WTC11 (cell line): ENCODE measurements at regions not wholly inside any gene's neighbourhood (a gene's known extent, or its start where the extent isn't known, plus 50 kb on each side); places are given as distances from the start of the nearest gene placed in this dataset.

ENCODE experiments used
- ATAC-seq: fragments of 200-7000 bp; cut with Tn5 transposase; 2 replicates; pipeline ENCODE4 v1.10.0; 2021; ENCODE audit warnings: mild to moderate bottlenecking, moderate library complexity
- CTCF ChIA-PET: fragments of 300-600 bp; sonication (Branson Sonifier 250); formaldehyde crosslinking; loops from one replicate; lab custom pipeline; 2021; ENCODE audit warnings: antibody characterized with exemption; lab: Charles Lee
- POLR2A ChIA-PET: fragments of 350-600 bp; sonication (Branson Sonifier 250); formaldehyde crosslinking; loops from one replicate; lab custom pipeline; 2021; ENCODE audit warnings: antibody characterized with exemption; lab: Charles Lee
- DNase-seq: peaks from one replicate; pipeline ENCODE4 v3.0.0; 2021; ENCODE audit warnings: low spot score
- H3K27ac Mint-ChIP-seq: 2 replicates; pipeline ENCODE4 v1.8.0; 2021; ENCODE audit warnings: mixed read lengths
- H3K27me3 Mint-ChIP-seq: 2 replicates; pipeline ENCODE4 v1.8.0; 2021; ENCODE audit warnings: low read depth, mild to moderate bottlenecking, moderate library complexity, mixed read lengths
- H3K36me3 Mint-ChIP-seq: 2 replicates; pipeline ENCODE4 v1.8.0; 2021; ENCODE audit warnings: mixed read lengths
- H3K4me1 Mint-ChIP-seq: 2 replicates; pipeline ENCODE4 v1.8.0; 2022; ENCODE audit warnings: mixed read lengths
- H3K4me3 Mint-ChIP-seq: 2 replicates; pipeline ENCODE4 v1.8.0; 2021; ENCODE audit warnings: mild to moderate bottlenecking, moderate library complexity, mixed read lengths
- H3K9me3 Mint-ChIP-seq: 2 replicates; pipeline ENCODE4 v1.8.0; 2021; ENCODE audit warnings: mixed read lengths
- CREB1 ChIP-seq: sonication (generic); formaldehyde crosslinking; IDR thresholded peaks from 2 replicates; pipeline ENCODE4 v1.8.0; 2023; ENCODE audit warnings: mild to moderate bottlenecking, missing genetic modification reagents
- ELF4 ChIP-seq: sonication (generic); formaldehyde crosslinking; IDR thresholded peaks from 2 replicates; pipeline ENCODE4 v1.8.1; 2022; ENCODE audit warnings: low read depth, mild to moderate bottlenecking, moderate library complexity, missing genetic modification reagents
- EMX1 ChIP-seq: fragments of 250-450 bp; sonication (Bioruptor Pico); IDR thresholded peaks from 2 replicates; pipeline ENCODE4 v1.8.0; 2021; ENCODE audit warnings: mild to moderate bottlenecking
- FOXK1 ChIP-seq: sonication (generic); formaldehyde crosslinking; IDR thresholded peaks from 2 replicates; pipeline ENCODE4 v1.8.0; 2022; ENCODE audit warnings: mild to moderate bottlenecking, moderate library complexity, missing genetic modification reagents
- GABPB1 ChIP-seq: sonication (generic); formaldehyde crosslinking; IDR thresholded peaks from 2 replicates; pipeline ENCODE4 v1.8.1; 2023; ENCODE audit warnings: mild to moderate bottlenecking, missing genetic modification reagents
- GRHL2 ChIP-seq: fragments of 250-450 bp; sonication (Bioruptor Pico); IDR thresholded peaks from 2 replicates; pipeline ENCODE4 v1.8.0; 2022; ENCODE audit warnings: mild to moderate bottlenecking, moderate library complexity; ENCODE audit not compliant: insufficient replicate concordance, severe bottlenecking
- JUN ChIP-seq: sonication (generic); formaldehyde crosslinking; IDR thresholded peaks from 2 replicates; pipeline ENCODE4 v1.8.0; 2023; ENCODE audit warnings: mild to moderate bottlenecking, missing genetic modification reagents
- KAT7 ChIP-seq: sonication (generic); formaldehyde crosslinking; IDR thresholded peaks from 2 replicates; pipeline ENCODE4 v1.8.1; 2023; ENCODE audit warnings: missing genetic modification reagents, mild to moderate bottlenecking, borderline replicate concordance
- NFATC4 ChIP-seq: fragments of 250-450 bp; sonication (Bioruptor Pico); IDR thresholded peaks from 2 replicates; pipeline ENCODE4 v1.9.0; 2021; ENCODE audit warnings: mild to moderate bottlenecking
- NR1H2 ChIP-seq: sonication (generic); formaldehyde crosslinking; IDR thresholded peaks from 2 replicates; pipeline ENCODE4 v1.9.0; 2021; ENCODE audit warnings: mild to moderate bottlenecking, moderate library complexity, missing genetic modification reagents
- RORB ChIP-seq: fragments of 250-450 bp; sonication (Bioruptor Pico); IDR thresholded peaks from 2 replicates; pipeline ENCODE4 v1.9.0; 2021; ENCODE audit warnings: mild to moderate bottlenecking
- TEAD1 ChIP-seq: sonication (generic); formaldehyde crosslinking; IDR thresholded peaks from 2 replicates; pipeline ENCODE4 v1.8.0; 2022; ENCODE audit warnings: mild to moderate bottlenecking, missing genetic modification reagents
- ZNF219 ChIP-seq: sonication (generic); formaldehyde crosslinking; IDR thresholded peaks from 2 replicates; pipeline ENCODE4 v1.8.0; 2023; ENCODE audit warnings: missing genetic modification reagents, mild to moderate bottlenecking, borderline replicate concordance
- ZNF232 ChIP-seq: sonication (generic); formaldehyde crosslinking; IDR thresholded peaks from 2 replicates; pipeline ENCODE4 v1.8.0; 2022; ENCODE audit warnings: mild to moderate bottlenecking, missing genetic modification reagents
- ZNF263 ChIP-seq: sonication (generic); formaldehyde crosslinking; IDR thresholded peaks from 2 replicates; pipeline ENCODE4 v1.8.1; 2022; ENCODE audit warnings: low read depth, mild to moderate bottlenecking, moderate library complexity, missing genetic modification reagents
- TF ChIP-seq, protein P1 (sequence below): fragments of 250-450 bp; sonication (Bioruptor Pico); IDR thresholded peaks from 2 replicates; pipeline ENCODE4 v1.9.0; 2021; ENCODE audit warnings: mild to moderate bottlenecking
- TF ChIP-seq, protein P2 (sequence below): sonication (generic); formaldehyde crosslinking; IDR thresholded peaks from 2 replicates; pipeline ENCODE4 v1.8.1; 2023; ENCODE audit warnings: mild to moderate bottlenecking, missing genetic modification reagents
- TF ChIP-seq, protein P3 (sequence below): sonication (generic); formaldehyde crosslinking; IDR thresholded peaks from 2 replicates; pipeline ENCODE4 v1.8.0; 2022; ENCODE audit warnings: mild to moderate bottlenecking, missing genetic modification reagents
- TF ChIP-seq, protein P4 (sequence below): sonication (generic); formaldehyde crosslinking; IDR thresholded peaks from 2 replicates; pipeline ENCODE4 v1.8.0; 2023; ENCODE audit warnings: missing genetic modification reagents, mild to moderate bottlenecking, borderline replicate concordance
- TF ChIP-seq, protein P5 (sequence below): fragments of 250-450 bp; sonication (Bioruptor Pico); IDR thresholded peaks from 2 replicates; pipeline ENCODE4 v2.1.2; 2022; ENCODE audit warnings: mild to moderate bottlenecking, moderate library complexity

DNA sequence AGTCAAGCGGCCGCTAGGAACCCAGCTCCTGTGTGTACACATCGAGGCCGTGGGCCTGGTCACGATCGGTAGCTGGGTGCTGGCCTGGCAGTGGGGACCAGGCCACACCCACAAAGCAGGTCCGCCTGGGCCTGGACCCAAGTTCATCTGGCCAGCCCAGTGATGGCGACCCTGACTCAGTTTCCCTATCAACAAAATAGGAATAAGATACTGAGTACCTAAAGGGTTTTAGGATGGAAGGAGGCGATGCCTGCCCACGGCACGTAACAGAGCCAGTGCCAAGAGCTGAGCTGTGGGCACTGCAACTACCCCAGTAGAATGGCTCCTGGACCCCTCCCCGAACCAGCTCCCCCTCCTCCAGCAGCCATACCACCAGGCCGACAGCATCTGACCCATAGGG lies 243.5 kb upstream of the SGCG start (continued):
- no peak for TF ChIP-seq CREB1 (CRISPR knock-in tag)

DNA sequence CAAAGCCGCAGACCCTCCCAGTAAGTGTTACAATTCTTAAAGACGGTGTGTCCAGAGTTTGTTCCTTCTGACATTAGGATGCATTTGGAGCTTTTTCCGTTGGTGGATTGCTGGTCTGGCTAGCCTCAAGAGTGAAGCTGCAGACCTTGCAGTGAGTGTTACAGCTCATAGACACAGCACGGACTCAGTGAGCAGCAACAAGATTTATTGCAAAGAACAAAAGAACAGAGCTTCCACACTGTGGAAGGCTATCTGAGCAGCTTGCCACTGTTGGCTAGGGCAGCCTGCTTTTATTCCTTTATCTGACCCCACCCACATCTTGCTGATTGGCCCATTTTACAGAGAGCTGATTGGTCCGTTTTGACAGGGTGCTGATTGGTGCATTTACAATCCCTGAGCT lies 242.8 kb upstream of the SGCG start:
- Mint-ChIP-seq H3K4me1 (no peaks in the 10 kb centered on the region), H3K27ac (no peak overlapping the region), H3K36me3 (peaks cover 7% of the 10 kb centered on the region), H3K9me3 (peaks cover 7% of the 10 kb centered on the region), H3K27me3 (no peaks in the 10 kb centered on the region), H3K4me3 (no peak overlapping the region)
- TF ChIP-seq NFATC4 (CRISPR knock-in tag) (no peak), EMX1 (CRISPR knock-in tag) (no peak), KAT7 (CRISPR knock-in tag) (no peak), ZNF263 (no peak), GRHL2 (CRISPR knock-in tag) (no peak), TEAD1 (CRISPR knock-in tag) (no peak), ZNF219 (CRISPR knock-in tag) (no peak), RORB (no peak), GABPB1 (CRISPR knock-in tag) (no peak), ELF4 (CRISPR knock-in tag) (no peak), NR1H2 (no peak), ZNF232 (CRISPR knock-in tag) (no peak), JUN (CRISPR knock-in tag) (no peak), FOXK1 (CRISPR knock-in tag) (no peak)
- TF ChIP-seq, protein P1, sequence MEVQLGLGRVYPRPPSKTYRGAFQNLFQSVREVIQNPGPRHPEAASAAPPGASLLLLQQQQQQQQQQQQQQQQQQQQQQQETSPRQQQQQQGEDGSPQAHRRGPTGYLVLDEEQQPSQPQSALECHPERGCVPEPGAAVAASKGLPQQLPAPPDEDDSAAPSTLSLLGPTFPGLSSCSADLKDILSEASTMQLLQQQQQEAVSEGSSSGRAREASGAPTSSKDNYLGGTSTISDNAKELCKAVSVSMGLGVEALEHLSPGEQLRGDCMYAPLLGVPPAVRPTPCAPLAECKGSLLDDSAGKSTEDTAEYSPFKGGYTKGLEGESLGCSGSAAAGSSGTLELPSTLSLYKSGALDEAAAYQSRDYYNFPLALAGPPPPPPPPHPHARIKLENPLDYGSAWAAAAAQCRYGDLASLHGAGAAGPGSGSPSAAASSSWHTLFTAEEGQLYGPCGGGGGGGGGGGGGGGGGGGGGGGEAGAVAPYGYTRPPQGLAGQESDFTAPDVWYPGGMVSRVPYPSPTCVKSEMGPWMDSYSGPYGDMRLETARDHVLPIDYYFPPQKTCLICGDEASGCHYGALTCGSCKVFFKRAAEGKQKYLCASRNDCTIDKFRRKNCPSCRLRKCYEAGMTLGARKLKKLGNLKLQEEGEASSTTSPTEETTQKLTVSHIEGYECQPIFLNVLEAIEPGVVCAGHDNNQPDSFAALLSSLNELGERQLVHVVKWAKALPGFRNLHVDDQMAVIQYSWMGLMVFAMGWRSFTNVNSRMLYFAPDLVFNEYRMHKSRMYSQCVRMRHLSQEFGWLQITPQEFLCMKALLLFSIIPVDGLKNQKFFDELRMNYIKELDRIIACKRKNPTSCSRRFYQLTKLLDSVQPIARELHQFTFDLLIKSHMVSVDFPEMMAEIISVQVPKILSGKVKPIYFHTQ (CRISPR knock-in tag), result no peak
- TF ChIP-seq, protein P2, sequence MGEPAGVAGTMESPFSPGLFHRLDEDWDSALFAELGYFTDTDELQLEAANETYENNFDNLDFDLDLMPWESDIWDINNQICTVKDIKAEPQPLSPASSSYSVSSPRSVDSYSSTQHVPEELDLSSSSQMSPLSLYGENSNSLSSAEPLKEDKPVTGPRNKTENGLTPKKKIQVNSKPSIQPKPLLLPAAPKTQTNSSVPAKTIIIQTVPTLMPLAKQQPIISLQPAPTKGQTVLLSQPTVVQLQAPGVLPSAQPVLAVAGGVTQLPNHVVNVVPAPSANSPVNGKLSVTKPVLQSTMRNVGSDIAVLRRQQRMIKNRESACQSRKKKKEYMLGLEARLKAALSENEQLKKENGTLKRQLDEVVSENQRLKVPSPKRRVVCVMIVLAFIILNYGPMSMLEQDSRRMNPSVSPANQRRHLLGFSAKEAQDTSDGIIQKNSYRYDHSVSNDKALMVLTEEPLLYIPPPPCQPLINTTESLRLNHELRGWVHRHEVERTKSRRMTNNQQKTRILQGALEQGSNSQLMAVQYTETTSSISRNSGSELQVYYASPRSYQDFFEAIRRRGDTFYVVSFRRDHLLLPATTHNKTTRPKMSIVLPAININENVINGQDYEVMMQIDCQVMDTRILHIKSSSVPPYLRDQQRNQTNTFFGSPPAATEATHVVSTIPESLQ (CRISPR knock-in tag), result no peak
- TF ChIP-seq, protein P3, sequence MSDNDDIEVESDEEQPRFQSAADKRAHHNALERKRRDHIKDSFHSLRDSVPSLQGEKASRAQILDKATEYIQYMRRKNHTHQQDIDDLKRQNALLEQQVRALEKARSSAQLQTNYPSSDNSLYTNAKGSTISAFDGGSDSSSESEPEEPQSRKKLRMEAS (CRISPR knock-in tag), result no peak
- TF ChIP-seq, protein P4, sequence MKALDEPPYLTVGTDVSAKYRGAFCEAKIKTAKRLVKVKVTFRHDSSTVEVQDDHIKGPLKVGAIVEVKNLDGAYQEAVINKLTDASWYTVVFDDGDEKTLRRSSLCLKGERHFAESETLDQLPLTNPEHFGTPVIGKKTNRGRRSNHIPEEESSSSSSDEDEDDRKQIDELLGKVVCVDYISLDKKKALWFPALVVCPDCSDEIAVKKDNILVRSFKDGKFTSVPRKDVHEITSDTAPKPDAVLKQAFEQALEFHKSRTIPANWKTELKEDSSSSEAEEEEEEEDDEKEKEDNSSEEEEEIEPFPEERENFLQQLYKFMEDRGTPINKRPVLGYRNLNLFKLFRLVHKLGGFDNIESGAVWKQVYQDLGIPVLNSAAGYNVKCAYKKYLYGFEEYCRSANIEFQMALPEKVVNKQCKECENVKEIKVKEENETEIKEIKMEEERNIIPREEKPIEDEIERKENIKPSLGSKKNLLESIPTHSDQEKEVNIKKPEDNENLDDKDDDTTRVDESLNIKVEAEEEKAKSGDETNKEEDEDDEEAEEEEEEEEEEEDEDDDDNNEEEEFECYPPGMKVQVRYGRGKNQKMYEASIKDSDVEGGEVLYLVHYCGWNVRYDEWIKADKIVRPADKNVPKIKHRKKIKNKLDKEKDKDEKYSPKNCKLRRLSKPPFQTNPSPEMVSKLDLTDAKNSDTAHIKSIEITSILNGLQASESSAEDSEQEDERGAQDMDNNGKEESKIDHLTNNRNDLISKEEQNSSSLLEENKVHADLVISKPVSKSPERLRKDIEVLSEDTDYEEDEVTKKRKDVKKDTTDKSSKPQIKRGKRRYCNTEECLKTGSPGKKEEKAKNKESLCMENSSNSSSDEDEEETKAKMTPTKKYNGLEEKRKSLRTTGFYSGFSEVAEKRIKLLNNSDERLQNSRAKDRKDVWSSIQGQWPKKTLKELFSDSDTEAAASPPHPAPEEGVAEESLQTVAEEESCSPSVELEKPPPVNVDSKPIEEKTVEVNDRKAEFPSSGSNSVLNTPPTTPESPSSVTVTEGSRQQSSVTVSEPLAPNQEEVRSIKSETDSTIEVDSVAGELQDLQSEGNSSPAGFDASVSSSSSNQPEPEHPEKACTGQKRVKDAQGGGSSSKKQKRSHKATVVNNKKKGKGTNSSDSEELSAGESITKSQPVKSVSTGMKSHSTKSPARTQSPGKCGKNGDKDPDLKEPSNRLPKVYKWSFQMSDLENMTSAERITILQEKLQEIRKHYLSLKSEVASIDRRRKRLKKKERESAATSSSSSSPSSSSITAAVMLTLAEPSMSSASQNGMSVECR, result no peak
- TF ChIP-seq, protein P5, sequence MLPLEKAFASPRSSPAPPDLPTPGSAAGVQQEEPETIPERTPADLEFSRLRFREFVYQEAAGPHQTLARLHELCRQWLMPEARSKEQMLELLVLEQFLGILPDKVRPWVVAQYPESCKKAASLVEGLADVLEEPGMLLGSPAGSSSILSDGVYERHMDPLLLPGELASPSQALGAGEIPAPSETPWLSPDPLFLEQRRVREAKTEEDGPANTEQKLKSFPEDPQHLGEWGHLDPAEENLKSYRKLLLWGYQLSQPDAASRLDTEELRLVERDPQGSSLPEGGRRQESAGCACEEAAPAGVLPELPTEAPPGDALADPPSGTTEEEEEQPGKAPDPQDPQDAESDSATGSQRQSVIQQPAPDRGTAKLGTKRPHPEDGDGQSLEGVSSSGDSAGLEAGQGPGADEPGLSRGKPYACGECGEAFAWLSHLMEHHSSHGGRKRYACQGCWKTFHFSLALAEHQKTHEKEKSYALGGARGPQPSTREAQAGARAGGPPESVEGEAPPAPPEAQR (CRISPR knock-in tag), result no peak
- ATAC-seq, result no peak
- ChIA-PET POLR2A (no interaction called here), CTCF (no interaction called here)
- no peak for DNase-seq
